ENCODE measurements at regions not wholly inside any gene's neighbourhood (a gene's known extent, or its start where the extent isn't known, plus 50 kb on each side); places are given as distances from the start of the nearest gene placed in this dataset.

- no peak for TF ChIP-seq CTCF (IDR thresholded peaks at IDR 0.05; ENCODE audit: borderline replicate concordance)
- H3K36me3 ChIP-seq: no peaks in the 10 kb centered on the region
- peaks cover 4% of the 10 kb centered on the region for H3K27me3 ChIP-seq (ENCODE audit: low read depth)
- DNase-seq: no peak
- peak overlapping the region; percentile 26 for H3K4me3 ChIP-seq
- no peaks in the 10 kb centered on the region for H3K4me1 ChIP-seq
- no peak overlapping the region for H3K27ac ChIP-seq (replicated peaks)
- no peaks in the 10 kb centered on the region for H3K9me3 ChIP-seq (replicated peaks)
- intact Hi-C loops (cut with micrococcal nuclease): no loop called here
These were observed 94.5 kb upstream of the TBC1D5 start for GRCh38 chr3:17836919-17837318.

- Histone ChIP-seq H3K27me3 (ENCODE audit: low read depth) (peaks cover 4% of the 10 kb centered on the region), H3K4me3 (no peak overlapping the region), H3K36me3 (no peaks in the 10 kb centered on the region), H3K27ac (replicated peaks) (no peak overlapping the region), H3K9me3 (replicated peaks) (no peaks in the 10 kb centered on the region), H3K4me1 (no peaks in the 10 kb centered on the region)
- DNase-seq: no peak
- intact Hi-C loops (cut with micrococcal nuclease): no loop called here
- TF ChIP-seq CTCF (IDR thresholded peaks at IDR 0.05; ENCODE audit: borderline replicate concordance): no peak
These were observed 93.7 kb upstream of the TBC1D5 start for GRCh38 chr3:17836092-17836491.

- H3K9me3 ChIP-seq (replicated peaks): no peaks in the 10 kb centered on the region
- H3K4me1 ChIP-seq: no peaks in the 10 kb centered on the region
- intact Hi-C loops (cut with micrococcal nuclease): no loop called here
- H3K27me3 ChIP-seq (ENCODE audit: low read depth): peaks cover 4% of the 10 kb centered on the region
- no peak for DNase-seq
- TF ChIP-seq CTCF (IDR thresholded peaks at IDR 0.05; ENCODE audit: borderline replicate concordance): no peak
- H3K27ac ChIP-seq (replicated peaks): no peak overlapping the region
- H3K36me3 ChIP-seq: no peaks in the 10 kb centered on the region
- H3K4me3 ChIP-seq: no peak overlapping the region
These were observed 91.5 kb upstream of the TBC1D5 start for GRCh38 chr3:17833786-17834559.

GRCh38 chr3:17832016-17832415 lies 89.6 kb upstream of the TBC1D5 start:
- no peak for DNase-seq
- no peaks in the 10 kb centered on the region for H3K36me3 ChIP-seq
- no peaks in the 10 kb centered on the region for H3K9me3 ChIP-seq (replicated peaks)
- no peaks in the 10 kb centered on the region for H3K4me1 ChIP-seq
- no peaks in the 10 kb centered on the region for H3K27me3 ChIP-seq (ENCODE audit: low read depth)
- no peak overlapping the region for H3K4me3 ChIP-seq
- H3K27ac ChIP-seq (replicated peaks): no peak overlapping the region
- intact Hi-C loops (cut with micrococcal nuclease): no loop called here
- no peak for TF ChIP-seq CTCF (IDR thresholded peaks at IDR 0.05; ENCODE audit: borderline replicate concordance)

- H3K4me3 ChIP-seq: no peak overlapping the region
- no peaks in the 10 kb centered on the region for H3K27me3 ChIP-seq (ENCODE audit: low read depth)
- H3K9me3 ChIP-seq (replicated peaks): no peaks in the 10 kb centered on the region
- no peak for DNase-seq
- no peaks in the 10 kb centered on the region for H3K4me1 ChIP-seq
- intact Hi-C loops (cut with micrococcal nuclease): no loop called here
- no peak overlapping the region for H3K27ac ChIP-seq (replicated peaks)
- no peak for TF ChIP-seq CTCF (IDR thresholded peaks at IDR 0.05; ENCODE audit: borderline replicate concordance)
- no peaks in the 10 kb centered on the region for H3K36me3 ChIP-seq
These were observed 88.9 kb upstream of the TBC1D5 start for GRCh38 chr3:17831366-17831765.
